ENCODE measurements at regions not wholly inside any gene's neighbourhood (a gene's known extent, or its start where the extent isn't known, plus 50 kb on each side); places are given as distances from the start of the nearest gene placed in this dataset.

GRCh38 chr19:28847468-28847867 is 365.5 kb downstream of the UQCRFS1 start:
- intact Hi-C loops (cut with DNase I): no loop called here
- TF ChIP-seq EP300 (IDR thresholded peaks at IDR 0.05) (no peak), POLR2AphosphoS5 (IDR thresholded peaks at IDR 0.05) (no peak), POLR2A (IDR thresholded peaks at IDR 0.05) (no peak)
- TF ChIP-seq, protein P1, sequence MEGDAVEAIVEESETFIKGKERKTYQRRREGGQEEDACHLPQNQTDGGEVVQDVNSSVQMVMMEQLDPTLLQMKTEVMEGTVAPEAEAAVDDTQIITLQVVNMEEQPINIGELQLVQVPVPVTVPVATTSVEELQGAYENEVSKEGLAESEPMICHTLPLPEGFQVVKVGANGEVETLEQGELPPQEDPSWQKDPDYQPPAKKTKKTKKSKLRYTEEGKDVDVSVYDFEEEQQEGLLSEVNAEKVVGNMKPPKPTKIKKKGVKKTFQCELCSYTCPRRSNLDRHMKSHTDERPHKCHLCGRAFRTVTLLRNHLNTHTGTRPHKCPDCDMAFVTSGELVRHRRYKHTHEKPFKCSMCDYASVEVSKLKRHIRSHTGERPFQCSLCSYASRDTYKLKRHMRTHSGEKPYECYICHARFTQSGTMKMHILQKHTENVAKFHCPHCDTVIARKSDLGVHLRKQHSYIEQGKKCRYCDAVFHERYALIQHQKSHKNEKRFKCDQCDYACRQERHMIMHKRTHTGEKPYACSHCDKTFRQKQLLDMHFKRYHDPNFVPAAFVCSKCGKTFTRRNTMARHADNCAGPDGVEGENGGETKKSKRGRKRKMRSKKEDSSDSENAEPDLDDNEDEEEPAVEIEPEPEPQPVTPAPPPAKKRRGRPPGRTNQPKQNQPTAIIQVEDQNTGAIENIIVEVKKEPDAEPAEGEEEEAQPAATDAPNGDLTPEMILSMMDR (IDR thresholded peaks at IDR 0.05): no peak
- Histone ChIP-seq H3K4me3 (no peak overlapping the region), H3K36me3 (no peaks in the 10 kb centered on the region), H3K27ac (no peak overlapping the region), H3K9me3 (no peaks in the 10 kb centered on the region), H3K27me3 (no peaks in the 10 kb centered on the region), H3K4me1 (no peaks in the 10 kb centered on the region)
- 81 to 87% methylated on average over 4 of the region's 4 CpGs for WGBS, 2 donors
- no peak for DNase-seq

GRCh38 chr19:28846094-28846812 is 366.7 kb downstream of the UQCRFS1 start:
- no peaks in the 10 kb centered on the region for H3K27me3 ChIP-seq
- no peaks in the 10 kb centered on the region for H3K4me1 ChIP-seq
- no peak overlapping the region for H3K4me3 ChIP-seq
- WGBS, 2 donors: 92 to 96% methylated on average over 4 of the region's 4 CpGs
- H3K27ac ChIP-seq: no peak overlapping the region
- TF ChIP-seq, protein P1 (IDR thresholded peaks at IDR 0.05): no peak
- no peak for TF ChIP-seq POLR2AphosphoS5 (IDR thresholded peaks at IDR 0.05)
- no peak for TF ChIP-seq POLR2A (IDR thresholded peaks at IDR 0.05)
- no peak for TF ChIP-seq EP300 (IDR thresholded peaks at IDR 0.05)
- H3K36me3 ChIP-seq: no peaks in the 10 kb centered on the region
- no peak for DNase-seq
- no peaks in the 10 kb centered on the region for H3K9me3 ChIP-seq
- intact Hi-C loops (cut with DNase I): no loop called here

DNA sequence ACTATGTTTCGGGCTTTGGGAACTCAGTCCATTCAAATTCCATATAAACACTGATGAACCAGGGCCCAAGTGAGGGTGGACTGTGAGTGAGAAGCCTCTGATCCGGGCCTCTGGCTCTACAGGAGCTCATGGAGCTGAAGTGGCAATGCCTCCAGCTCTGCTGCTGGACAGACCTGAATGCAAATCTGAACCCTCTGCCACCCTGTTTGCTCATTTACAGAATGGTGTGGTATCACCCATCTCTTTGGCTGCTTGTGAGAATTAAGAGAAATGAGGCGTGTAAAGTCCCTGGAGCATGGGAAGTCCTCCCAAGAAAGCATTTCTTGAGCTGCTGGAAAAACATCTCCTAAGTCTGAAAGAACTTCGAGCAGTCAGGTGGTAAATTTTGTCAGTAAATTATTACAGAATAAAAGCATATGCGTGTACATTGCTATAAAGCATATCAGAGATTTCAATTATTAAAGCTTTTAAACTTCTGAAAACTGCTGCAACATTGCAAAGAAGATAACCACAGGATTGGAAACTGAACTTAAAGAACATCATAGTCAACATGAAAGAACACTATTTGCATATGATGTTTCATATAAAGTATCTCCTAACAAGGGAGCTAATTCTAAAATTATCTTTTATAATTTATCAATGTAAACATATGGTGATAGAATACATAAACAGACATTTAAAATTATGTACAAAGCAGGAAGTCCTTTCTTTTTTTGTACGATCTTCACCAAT is 369.0 kb downstream of the UQCRFS1 start:
- no peaks in the 10 kb centered on the region for H3K36me3 ChIP-seq
- H3K4me1 ChIP-seq: no peaks in the 10 kb centered on the region
- intact Hi-C loops (cut with DNase I): no loop called here
- peaks cover 0 to 4% (median 0%) of the 10 kb centered on the region in 3 donors for H3K27me3 ChIP-seq
- no peaks in the 10 kb centered on the region for H3K9me3 ChIP-seq
- no peak overlapping the region for H3K4me3 ChIP-seq
- WGBS, 2 donors: 72 to 76% methylated on average over 6 of the region's 6 CpGs
- H3K27ac ChIP-seq: no peak overlapping the region
- no peak for DNase-seq
- TF ChIP-seq, protein P1 (IDR thresholded peaks at IDR 0.05): no peak
- no peak for TF ChIP-seq EP300 (IDR thresholded peaks at IDR 0.05)
- no peak for TF ChIP-seq POLR2A (IDR thresholded peaks at IDR 0.05)
- no peak for TF ChIP-seq POLR2AphosphoS5 (IDR thresholded peaks at IDR 0.05)

DNA sequence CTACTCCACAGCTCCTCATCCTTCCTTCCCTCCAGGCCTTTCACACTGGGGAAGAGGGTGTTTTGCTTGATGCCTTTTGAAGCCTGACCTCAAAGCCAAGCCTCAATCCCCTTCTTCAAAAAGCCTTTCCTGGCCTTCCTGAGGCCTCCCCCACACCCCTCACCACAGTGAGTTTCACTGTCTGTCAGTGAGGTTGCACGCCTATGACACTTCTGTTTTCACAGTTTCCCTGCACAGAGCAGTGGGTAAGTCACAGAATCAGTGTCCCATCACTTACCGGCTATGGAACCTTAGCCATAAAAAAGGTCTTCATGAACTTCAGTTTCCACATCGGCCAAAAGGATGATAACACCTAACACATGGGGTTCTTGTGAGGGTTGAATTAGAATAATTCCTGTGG is 371.4 kb downstream of the UQCRFS1 start:
- intact Hi-C loops (cut with DNase I): no loop called here
- DNase-seq: no peak
- WGBS, 2 donors: 83 to 89% methylated on average over 3 of the region's 3 CpGs
- TF ChIP-seq, protein P1 (IDR thresholded peaks at IDR 0.05): no peak
- TF ChIP-seq POLR2AphosphoS5 (IDR thresholded peaks at IDR 0.05): no peak
- no peak for TF ChIP-seq EP300 (IDR thresholded peaks at IDR 0.05)
- no peak for TF ChIP-seq POLR2A (IDR thresholded peaks at IDR 0.05)
- Histone ChIP-seq H3K27ac (no peak overlapping the region), H3K27me3 (peaks cover 0 to 4% (median 0%) of the 10 kb centered on the region in 3 donors), H3K36me3 (no peaks in the 10 kb centered on the region), H3K4me1 (no peaks in the 10 kb centered on the region), H3K9me3 (no peaks in the 10 kb centered on the region), H3K4me3 (no peak overlapping the region)

Measured in sigmoid colon (tissue), 6 donors.